Prostate gland (tissue), 2 donors: ENCODE measurements at regions not wholly inside any gene's neighbourhood (a gene's known extent, or its start where the extent isn't known, plus 50 kb on each side); places are given as distances from the start of the nearest gene placed in this dataset.

Source experiments
- CTCF ChIP-seq, 4 experiments: fragments of 200-600 bp in 2 of 4; fragments of 450-650 bp in 2 of 4; sonication (generic) in 2 of 4; IDR thresholded peaks; 1 replicate in 3 of 4; 2 replicates in 1 of 4; pipeline ENCODE4 v1.5.1; 2016 to 2019; ENCODE audit warnings: antibody characterized with exemption in 4 of 4, mild to moderate bottlenecking in 2 of 4, moderate library complexity in 2 of 4
- POLR2A ChIP-seq: fragments of 450-650 bp; IDR thresholded peaks from one replicate; pipeline ENCODE4 v1.6.1; 2016; ENCODE audit warnings: antibody characterized with exemption, mild to moderate bottlenecking

DNA sequence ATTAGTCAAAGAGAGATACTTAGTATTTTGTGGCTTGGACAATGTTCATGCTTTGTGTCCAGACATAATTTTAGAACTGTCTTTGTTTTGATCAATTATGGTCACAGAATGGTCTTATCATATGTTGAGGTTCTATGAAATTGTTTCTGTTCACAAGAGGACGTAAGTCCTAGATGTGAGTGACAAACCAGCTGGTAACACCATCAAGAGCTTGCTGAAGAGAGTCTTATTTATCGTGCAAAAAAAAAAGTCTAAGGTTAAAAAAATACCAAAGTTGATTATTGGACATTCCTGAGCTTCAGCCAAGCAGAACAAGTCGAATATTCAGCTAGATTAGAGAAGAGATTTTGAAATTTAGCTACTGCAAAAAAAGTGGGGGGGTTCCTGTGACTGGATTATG, 495.9 kb upstream of the NAALADL2 start:
- TF ChIP-seq CTCF (IDR thresholded peaks at IDR 0.05): no peak
- TF ChIP-seq POLR2A: no peak
